HEK293 (cell line): ENCODE measurements at regions not wholly inside any gene's neighbourhood (a gene's known extent, or its start where the extent isn't known, plus 50 kb on each side); places are given as distances from the start of the nearest gene placed in this dataset.

Experiments used
- CTCF ChIA-PET: fragments of 350-600 bp; formaldehyde crosslinking; extraction: SDS; loops from one replicate; lab custom pipeline; 2021; ENCODE audit warnings: antibody characterized with exemption; lab: Yijun Ruan, JAX
- POLR2A ChIA-PET: fragments of 300-600 bp; formaldehyde crosslinking; extraction: SDS; loops from one replicate; lab custom pipeline; 2020; ENCODE audit warnings: antibody characterized with exemption, inconsistent platforms; lab: Yijun Ruan, JAX
- H3K27ac ChIP-seq: fragments of 200-500 bp; sonication (Bioruptor generic); 2 replicates; pipeline ENCODE4 v1.5.1; 2014; ENCODE audit warnings: low read depth, low read length, control low read depth, inconsistent platforms; ENCODE audit errors: extremely low read depth
- H3K36me3 ChIP-seq, 2 experiments: fragments of 200-500 bp in 1 of 2; sonication (Bioruptor generic) in 1 of 2; 1 replicate in 1 of 2; 2 replicates in 1 of 2; pipeline ENCODE4 v1.5.1; 2014 to 2017; ENCODE audit warnings: inconsistent platforms in 2 of 2, low read length in 2 of 2; ENCODE audit not compliant: control insufficient read depth in 2 of 2, insufficient read depth in 1 of 2
- H3K4me1 ChIP-seq: fragments of 200-500 bp; sonication (Bioruptor generic); 2 replicates; pipeline ENCODE4 v1.5.1; 2014; ENCODE audit warnings: mild to moderate bottlenecking, low read length, inconsistent platforms; ENCODE audit not compliant: control insufficient read depth, insufficient read depth
- H3K4me3 ChIP-seq: 2 replicates; pipeline ENCODE4 v1.5.1; 2011; ENCODE audit warnings: low read depth, mild to moderate bottlenecking, control low read depth, low read length, moderate library complexity
- H3K9me3 ChIP-seq: fragments of 200-500 bp; sonication (Bioruptor generic); 2 replicates; pipeline ENCODE4 v1.5.1; 2014; ENCODE audit warnings: low read depth, low read length, inconsistent platforms; ENCODE audit not compliant: control insufficient read depth, insufficient read depth
- OSR2 ChIP-seq: fragments of 450-650 bp; formaldehyde crosslinking; IDR thresholded peaks from 2 replicates; pipeline ENCODE4 v1.5.1; 2016; ENCODE audit warnings: missing biosample characterization, missing genetic modification characterization
- ZBTB48 ChIP-seq: fragments of 450-650 bp; formaldehyde crosslinking; IDR thresholded peaks from 2 replicates; pipeline ENCODE4 v1.5.1; 2016; ENCODE audit warnings: missing biosample characterization, missing genetic modification characterization
- ZNF202 ChIP-seq: fragments of 450-650 bp; formaldehyde crosslinking; IDR thresholded peaks from 2 replicates; pipeline ENCODE4 v1.5.1; 2016; ENCODE audit warnings: missing biosample characterization, missing genetic modification characterization, borderline replicate concordance
- ZNF37A ChIP-seq: fragments of 450-650 bp; IDR thresholded peaks from 2 replicates; pipeline ENCODE4 v1.5.1; 2018; ENCODE audit warnings: missing biosample characterization, missing genetic modification characterization
- ZNF404 ChIP-seq: fragments of 450-650 bp; formaldehyde crosslinking; IDR thresholded peaks from 2 replicates; pipeline ENCODE4 v1.5.1; 2017; ENCODE audit warnings: missing biosample characterization, missing genetic modification characterization
- ZNF510 ChIP-seq: fragments of 450-650 bp; formaldehyde crosslinking; IDR thresholded peaks from 2 replicates; pipeline ENCODE4 v1.5.1; 2018; ENCODE audit warnings: mild to moderate bottlenecking, missing genetic modification characterization, missing biosample characterization; ENCODE audit not compliant: insufficient replicate concordance
- ZNF558 ChIP-seq: fragments of 450-650 bp; formaldehyde crosslinking; IDR thresholded peaks from 2 replicates; pipeline ENCODE4 v1.5.1; 2016; ENCODE audit warnings: missing biosample characterization, missing genetic modification characterization
- ZNF596 ChIP-seq: fragments of 450-650 bp; IDR thresholded peaks from 2 replicates; pipeline ENCODE4 v1.5.0; 2018; ENCODE audit warnings: missing biosample characterization, mild to moderate bottlenecking, missing genetic modification characterization, moderate library complexity
- ZNF660 ChIP-seq: fragments of 450-650 bp; IDR thresholded peaks from 2 replicates; pipeline ENCODE4 v1.5.1; 2018; ENCODE audit warnings: missing biosample characterization, mild to moderate bottlenecking, missing genetic modification characterization
- ZNF843 ChIP-seq: fragments of 450-650 bp; formaldehyde crosslinking; IDR thresholded peaks from 2 replicates; pipeline ENCODE4 v1.5.1; 2016; ENCODE audit warnings: missing biosample characterization, missing genetic modification characterization
- TF ChIP-seq, protein P1 (sequence below): fragments of 450-650 bp; formaldehyde crosslinking; IDR thresholded peaks from 2 replicates; pipeline ENCODE4 v1.5.1; 2016; ENCODE audit warnings: missing biosample characterization, missing genetic modification characterization
- TF ChIP-seq, protein P2 (sequence below): fragments of 450-650 bp; formaldehyde crosslinking; IDR thresholded peaks from 2 replicates; pipeline ENCODE4 v1.5.1; 2017; ENCODE audit warnings: missing biosample characterization, missing genetic modification characterization
- TF ChIP-seq, protein P3 (sequence below): fragments of 450-650 bp; IDR thresholded peaks from 2 replicates; pipeline ENCODE4 v1.5.1; 2018; ENCODE audit warnings: missing biosample characterization, missing genetic modification characterization
- TF ChIP-seq, protein P4 (sequence below): fragments of 450-650 bp; formaldehyde crosslinking; IDR thresholded peaks from 2 replicates; pipeline ENCODE4 v1.5.1; 2016; ENCODE audit warnings: missing biosample characterization, missing genetic modification characterization

DNA sequence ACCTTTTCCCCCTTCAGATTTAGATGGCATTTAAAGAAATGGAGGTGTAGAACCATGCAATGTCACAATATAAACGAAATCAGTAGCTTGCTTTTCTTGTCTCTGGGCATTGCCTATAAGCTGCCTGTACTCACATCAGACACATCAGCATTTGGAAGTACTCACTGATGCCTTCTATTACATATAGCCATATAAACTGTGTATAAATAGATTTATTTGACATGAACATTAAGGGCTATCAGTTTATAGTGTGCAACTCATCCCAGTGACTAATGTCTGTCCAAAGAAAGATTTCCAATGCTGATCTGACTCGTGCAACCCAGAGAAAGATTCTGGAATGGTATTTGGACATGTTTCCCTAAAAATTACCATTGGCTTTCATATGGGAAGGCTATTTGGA lies 417.9 kb upstream of the MAF start (continued):
- TF ChIP-seq, protein P1, sequence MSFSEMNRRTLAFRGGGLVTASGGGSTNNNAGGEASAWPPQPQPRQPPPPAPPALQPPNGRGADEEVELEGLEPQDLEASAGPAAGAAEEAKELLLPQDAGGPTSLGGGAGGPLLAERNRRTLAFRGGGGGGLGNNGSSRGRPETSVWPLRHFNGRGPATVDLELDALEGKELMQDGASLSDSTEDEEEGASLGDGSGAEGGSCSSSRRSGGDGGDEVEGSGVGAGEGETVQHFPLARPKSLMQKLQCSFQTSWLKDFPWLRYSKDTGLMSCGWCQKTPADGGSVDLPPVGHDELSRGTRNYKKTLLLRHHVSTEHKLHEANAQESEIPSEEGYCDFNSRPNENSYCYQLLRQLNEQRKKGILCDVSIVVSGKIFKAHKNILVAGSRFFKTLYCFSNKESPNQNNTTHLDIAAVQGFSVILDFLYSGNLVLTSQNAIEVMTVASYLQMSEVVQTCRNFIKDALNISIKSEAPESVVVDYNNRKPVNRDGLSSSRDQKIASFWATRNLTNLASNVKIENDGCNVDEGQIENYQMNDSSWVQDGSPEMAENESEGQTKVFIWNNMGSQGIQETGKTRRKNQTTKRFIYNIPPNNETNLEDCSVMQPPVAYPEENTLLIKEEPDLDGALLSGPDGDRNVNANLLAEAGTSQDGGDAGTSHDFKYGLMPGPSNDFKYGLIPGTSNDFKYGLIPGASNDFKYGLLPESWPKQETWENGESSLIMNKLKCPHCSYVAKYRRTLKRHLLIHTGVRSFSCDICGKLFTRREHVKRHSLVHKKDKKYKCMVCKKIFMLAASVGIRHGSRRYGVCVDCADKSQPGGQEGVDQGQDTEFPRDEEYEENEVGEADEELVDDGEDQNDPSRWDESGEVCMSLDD, result no peak
- TF ChIP-seq ZNF843 (tag by site-specific recombination) (no peak), ZNF660 (tag by site-specific recombination) (no peak)

DNA sequence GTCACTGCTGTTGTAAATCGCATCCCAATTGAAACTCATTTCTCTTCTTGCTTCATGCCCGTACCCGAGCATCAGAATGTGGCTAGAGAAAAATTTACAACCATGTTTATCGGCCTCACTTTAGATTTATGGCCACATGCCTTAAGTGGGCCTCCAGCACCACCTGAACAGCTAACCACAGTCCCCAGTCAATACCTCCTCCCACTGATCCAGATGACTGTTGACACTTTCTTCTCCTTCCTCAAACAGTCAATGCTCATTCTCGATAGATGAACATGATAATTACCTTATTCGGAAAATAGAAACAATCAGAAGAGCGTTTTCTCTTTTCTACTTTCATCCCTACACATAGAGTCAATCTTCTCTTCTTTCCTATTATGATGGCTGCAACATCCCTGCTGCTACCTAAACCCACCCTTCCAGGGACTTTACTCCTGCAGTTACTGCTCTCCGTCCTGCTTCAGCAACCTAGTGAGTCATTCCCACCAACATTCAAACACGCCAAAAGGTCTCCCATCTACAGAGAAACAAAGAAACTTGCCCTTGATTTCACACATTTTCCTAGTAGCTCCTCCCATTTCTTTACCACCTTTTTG lies 416.3 kb upstream of the MAF start:
- H3K4me3 ChIP-seq, result no peak overlapping the region
- ChIA-PET CTCF (interaction anchor here (1.0 to 2.0 kb wide), 3 partner anchors 9 to 47 kb away, joined by 3 to 5 read pairs (median 3); no protein-coding TSS in a partner anchor), POLR2A (no interaction called here)
- TF ChIP-seq ZNF37A (tag by site-specific recombination), result no peak
- no peaks in the 10 kb centered on the region for H3K9me3 ChIP-seq
- H3K27ac ChIP-seq, result no peak overlapping the region
- H3K4me1 ChIP-seq, result no peaks in the 10 kb centered on the region
- H3K36me3 ChIP-seq, result no peaks in the 10 kb centered on the region

DNA sequence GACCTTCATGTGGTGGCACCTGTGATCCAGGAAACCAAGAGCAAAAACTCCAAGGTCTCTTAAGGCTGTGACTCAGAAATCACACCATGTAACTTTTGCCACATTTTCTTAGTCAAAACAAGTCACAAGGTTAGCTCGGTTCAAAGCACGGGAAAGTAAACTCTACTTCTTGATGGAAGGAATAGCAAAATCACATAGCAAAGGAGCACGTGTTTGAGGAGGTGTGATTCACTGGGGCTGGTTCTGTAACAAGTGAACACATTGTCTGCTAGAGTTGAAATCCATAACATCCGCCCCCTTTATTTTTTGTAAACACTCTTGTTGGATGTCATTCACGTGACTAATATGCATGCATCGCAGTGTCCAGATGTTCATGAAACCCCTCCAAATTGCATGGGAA lies 415.0 kb upstream of the MAF start:
- H3K27ac ChIP-seq, result no peak overlapping the region

DNA sequence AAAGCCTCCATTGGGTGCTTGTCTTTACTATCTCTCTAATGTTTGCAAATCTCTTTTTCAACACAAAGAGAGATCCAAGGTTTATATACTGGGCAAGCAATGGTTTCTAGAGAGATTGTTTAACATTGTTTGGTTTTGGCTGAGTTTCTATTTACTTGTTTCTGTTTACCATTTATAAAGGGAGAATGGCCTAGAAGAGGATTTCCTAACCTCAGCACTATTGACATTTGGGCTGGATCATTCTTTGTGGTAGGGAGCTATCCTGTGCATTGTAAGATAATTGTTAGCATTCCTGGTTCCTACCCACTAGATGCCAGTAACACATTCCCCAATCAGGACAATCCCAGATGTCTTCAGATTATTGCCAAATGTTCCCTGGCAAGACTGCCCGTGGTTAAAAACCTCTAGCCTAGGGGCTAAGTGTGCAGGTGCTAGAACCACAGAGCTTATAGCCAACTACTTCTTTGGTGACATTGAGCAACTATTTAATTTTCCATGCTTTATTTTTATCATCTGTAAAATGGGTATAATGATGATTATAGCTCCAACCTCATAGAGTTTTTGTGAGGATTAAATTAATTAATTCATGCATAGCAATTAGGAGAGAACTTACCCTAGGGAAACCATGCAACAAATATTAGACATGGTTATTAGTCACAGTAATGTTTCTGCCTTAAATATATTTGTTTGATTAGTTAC lies 413.9 kb upstream of the MAF start:
- Histone ChIP-seq H3K9me3 (no peaks in the 10 kb centered on the region), H3K4me3 (no peak overlapping the region), H3K27ac (no peak overlapping the region), H3K4me1 (no peaks in the 10 kb centered on the region), H3K36me3 (no peaks in the 10 kb centered on the region)
- CTCF ChIA-PET, result no interaction called here
- TF ChIP-seq ZNF404 (tag by site-specific recombination), result no peak
- TF ChIP-seq ZNF596, result no peak
- POLR2A ChIA-PET, result no interaction called here

More for the DNA sequence above, 415.0 kb upstream of the MAF start:
- Histone ChIP-seq H3K4me1 (no peaks in the 10 kb centered on the region), H3K36me3 (no peaks in the 10 kb centered on the region), H3K9me3 (no peaks in the 10 kb centered on the region), H3K4me3 (no peak overlapping the region)
- TF ChIP-seq, protein P2, sequence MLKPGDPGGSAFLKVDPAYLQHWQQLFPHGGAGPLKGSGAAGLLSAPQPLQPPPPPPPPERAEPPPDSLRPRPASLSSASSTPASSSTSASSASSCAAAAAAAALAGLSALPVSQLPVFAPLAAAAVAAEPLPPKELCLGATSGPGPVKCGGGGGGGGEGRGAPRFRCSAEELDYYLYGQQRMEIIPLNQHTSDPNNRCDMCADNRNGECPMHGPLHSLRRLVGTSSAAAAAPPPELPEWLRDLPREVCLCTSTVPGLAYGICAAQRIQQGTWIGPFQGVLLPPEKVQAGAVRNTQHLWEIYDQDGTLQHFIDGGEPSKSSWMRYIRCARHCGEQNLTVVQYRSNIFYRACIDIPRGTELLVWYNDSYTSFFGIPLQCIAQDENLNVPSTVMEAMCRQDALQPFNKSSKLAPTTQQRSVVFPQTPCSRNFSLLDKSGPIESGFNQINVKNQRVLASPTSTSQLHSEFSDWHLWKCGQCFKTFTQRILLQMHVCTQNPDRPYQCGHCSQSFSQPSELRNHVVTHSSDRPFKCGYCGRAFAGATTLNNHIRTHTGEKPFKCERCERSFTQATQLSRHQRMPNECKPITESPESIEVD (tag by site-specific recombination), result no peak
- no peak for TF ChIP-seq ZNF202 (tag by site-specific recombination)
- ChIA-PET POLR2A (no interaction called here), CTCF (interaction anchor here (0.6 kb wide), 1 partner anchor 79 kb away, joined by 3 read pairs; no protein-coding TSS in a partner anchor)

DNA sequence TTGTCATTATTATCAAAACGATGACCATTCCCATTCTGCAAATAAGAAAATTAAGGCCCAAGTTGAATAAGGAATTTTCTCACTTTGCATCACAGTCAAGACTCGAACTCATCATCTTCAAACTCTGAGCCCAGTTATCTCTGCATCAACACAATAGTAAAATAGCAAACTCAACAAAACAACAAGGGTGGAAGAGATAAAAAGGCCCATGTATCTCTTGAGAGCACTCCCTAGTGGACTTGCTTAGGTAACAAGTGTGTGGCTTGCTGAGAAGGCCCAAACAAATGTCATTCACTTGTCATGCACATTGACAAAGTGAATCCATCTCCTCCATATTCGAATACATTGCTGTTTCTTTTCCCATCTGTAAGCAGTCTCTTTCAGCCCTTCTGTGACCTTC lies 412.0 kb upstream of the MAF start:
- Histone ChIP-seq H3K4me3 (no peak overlapping the region), H3K4me1 (no peaks in the 10 kb centered on the region), H3K36me3 (no peaks in the 10 kb centered on the region), H3K9me3 (no peaks in the 10 kb centered on the region), H3K27ac (no peak overlapping the region)
- POLR2A ChIA-PET, result no interaction called here
- CTCF ChIA-PET, result interaction anchor here (0.6 to 0.9 kb wide), 2 partner anchors 79 to 1742 kb away, joined by 3 to 4 read pairs; no protein-coding TSS in a partner anchor
- TF ChIP-seq, protein P3, sequence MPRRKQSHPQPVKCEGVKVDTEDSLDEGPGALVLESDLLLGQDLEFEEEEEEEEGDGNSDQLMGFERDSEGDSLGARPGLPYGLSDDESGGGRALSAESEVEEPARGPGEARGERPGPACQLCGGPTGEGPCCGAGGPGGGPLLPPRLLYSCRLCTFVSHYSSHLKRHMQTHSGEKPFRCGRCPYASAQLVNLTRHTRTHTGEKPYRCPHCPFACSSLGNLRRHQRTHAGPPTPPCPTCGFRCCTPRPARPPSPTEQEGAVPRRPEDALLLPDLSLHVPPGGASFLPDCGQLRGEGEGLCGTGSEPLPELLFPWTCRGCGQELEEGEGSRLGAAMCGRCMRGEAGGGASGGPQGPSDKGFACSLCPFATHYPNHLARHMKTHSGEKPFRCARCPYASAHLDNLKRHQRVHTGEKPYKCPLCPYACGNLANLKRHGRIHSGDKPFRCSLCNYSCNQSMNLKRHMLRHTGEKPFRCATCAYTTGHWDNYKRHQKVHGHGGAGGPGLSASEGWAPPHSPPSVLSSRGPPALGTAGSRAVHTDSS (tag by site-specific recombination), result no peak
- TF ChIP-seq OSR2 (no peak), ZNF558 (tag by site-specific recombination) (no peak), ZNF510 (tag by site-specific recombination) (no peak), ZBTB48 (no peak)
- TF ChIP-seq, protein P4, sequence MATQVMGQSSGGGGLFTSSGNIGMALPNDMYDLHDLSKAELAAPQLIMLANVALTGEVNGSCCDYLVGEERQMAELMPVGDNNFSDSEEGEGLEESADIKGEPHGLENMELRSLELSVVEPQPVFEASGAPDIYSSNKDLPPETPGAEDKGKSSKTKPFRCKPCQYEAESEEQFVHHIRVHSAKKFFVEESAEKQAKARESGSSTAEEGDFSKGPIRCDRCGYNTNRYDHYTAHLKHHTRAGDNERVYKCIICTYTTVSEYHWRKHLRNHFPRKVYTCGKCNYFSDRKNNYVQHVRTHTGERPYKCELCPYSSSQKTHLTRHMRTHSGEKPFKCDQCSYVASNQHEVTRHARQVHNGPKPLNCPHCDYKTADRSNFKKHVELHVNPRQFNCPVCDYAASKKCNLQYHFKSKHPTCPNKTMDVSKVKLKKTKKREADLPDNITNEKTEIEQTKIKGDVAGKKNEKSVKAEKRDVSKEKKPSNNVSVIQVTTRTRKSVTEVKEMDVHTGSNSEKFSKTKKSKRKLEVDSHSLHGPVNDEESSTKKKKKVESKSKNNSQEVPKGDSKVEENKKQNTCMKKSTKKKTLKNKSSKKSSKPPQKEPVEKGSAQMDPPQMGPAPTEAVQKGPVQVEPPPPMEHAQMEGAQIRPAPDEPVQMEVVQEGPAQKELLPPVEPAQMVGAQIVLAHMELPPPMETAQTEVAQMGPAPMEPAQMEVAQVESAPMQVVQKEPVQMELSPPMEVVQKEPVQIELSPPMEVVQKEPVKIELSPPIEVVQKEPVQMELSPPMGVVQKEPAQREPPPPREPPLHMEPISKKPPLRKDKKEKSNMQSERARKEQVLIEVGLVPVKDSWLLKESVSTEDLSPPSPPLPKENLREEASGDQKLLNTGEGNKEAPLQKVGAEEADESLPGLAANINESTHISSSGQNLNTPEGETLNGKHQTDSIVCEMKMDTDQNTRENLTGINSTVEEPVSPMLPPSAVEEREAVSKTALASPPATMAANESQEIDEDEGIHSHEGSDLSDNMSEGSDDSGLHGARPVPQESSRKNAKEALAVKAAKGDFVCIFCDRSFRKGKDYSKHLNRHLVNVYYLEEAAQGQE (tag by site-specific recombination), result no peak
